ENCODE measurements at regions not wholly inside any gene's neighbourhood (a gene's known extent, or its start where the extent isn't known, plus 50 kb on each side); places are given as distances from the start of the nearest gene placed in this dataset.

DNA sequence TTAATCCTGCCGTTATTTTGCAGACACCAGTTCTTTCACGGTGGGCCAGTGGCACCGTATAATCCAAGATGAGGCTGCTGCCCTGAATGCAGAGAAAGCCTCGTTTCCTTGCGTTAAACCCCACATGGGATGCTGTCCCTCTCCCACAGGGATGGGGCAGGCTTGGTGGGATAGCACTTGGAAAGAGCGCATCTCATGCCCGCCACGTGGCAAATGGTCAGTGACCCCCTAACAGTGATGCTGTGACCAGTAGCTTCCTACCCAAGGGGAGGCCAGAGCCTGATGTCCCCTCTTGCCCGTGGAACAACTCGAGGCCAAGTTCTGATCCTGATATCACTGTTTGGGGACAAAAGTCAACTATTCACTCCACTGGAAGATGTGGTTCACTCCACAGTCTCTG lies 73.3 kb downstream of the RHOB start:
- in situ Hi-C loops (cut with HindIII; ENCODE audit: low pct_unique_long_range_greater_than_20kb, low sequenced_read_pairs): no loop called here
- no peak for DNase-seq (ENCODE audit: low read depth, low spot score)

DNA sequence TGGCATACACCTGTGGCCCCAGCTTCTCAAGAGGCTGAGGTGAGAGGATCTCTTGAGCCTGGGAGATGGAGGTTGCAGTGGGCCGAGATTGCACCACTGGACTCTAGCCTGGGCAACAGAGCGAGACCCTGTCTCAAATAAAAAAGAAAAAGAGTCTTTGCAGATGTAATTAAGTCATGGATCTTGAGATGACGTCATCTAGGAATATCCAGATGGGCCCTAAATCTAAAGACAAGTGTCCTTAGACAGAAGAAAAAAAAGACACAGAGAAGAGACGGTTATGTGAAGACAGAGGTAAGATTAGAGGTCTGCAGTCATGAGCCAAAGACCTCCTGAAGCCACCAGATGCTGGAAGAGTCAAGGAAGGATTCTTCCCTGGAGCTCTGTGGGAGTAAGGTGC lies 74.3 kb downstream of the RHOB start:
- in situ Hi-C loops (cut with HindIII; ENCODE audit: low pct_unique_long_range_greater_than_20kb, low sequenced_read_pairs): no loop called here
- DNase-seq (ENCODE audit: low read depth, low spot score): no peak

DNA sequence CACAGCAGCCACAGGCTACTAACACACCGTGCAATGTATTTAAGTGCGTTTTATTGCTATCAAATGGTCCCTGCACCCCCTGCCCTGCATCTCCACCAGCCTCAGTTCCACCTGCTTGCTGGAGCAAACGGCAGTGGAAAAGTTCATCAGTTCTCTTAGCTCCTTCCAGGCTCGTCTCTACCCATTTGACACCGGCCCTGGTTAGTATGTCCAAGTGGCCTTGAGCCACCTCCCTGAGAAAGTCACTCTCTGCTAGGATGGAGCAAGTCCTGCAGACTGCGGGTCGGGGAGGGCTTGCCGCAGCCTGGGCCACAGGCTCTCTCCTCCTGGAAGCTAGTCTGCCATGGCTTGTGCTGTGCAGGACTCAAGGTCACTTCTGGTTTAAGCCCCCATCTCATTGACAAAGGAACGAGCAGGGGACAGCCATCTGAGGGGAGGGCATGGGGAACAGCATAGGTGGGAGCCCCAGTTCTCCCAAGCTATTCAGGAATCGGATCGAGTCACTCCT lies 74.9 kb downstream of the RHOB start:
- in situ Hi-C loops (cut with HindIII; ENCODE audit: low pct_unique_long_range_greater_than_20kb, low sequenced_read_pairs): no loop called here
- DNase-seq (ENCODE audit: low read depth, low spot score): no peak

DNA sequence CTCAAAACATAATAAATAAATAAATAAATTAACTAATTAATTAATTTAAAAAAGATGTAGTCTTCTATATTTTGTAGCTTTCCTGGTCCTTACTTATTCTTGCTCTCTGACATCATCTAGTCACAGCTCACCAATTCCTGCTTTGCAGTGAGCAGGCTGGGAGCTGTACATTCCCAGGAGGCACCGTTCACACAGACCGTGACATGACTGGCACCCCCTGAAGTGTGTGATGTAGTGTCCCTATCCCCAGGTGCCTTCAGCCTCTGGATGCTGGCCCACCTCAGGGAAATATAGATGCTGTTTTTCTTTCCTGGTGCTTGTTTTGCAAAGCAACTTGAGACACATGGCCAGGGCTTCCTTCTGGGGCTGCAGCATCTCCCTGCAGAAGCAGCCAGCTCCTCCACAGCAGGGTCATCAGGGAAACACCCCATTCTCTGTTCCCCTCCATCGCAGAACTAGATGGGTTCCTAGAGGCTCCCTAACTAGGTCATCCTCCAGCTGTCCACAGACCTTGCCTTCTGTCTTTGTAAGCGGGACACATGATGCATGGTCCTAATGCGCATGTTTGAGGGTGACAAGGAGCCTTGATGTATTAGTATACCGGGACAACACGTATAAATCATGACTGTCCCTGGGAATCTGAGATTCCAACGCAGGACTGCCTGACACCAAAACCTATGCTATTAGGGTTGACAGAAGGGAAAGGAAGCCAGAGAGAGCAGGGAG lies 76.4 kb downstream of the RHOB start:
- in situ Hi-C loops (cut with HindIII; ENCODE audit: low pct_unique_long_range_greater_than_20kb, low sequenced_read_pairs): no loop called here
- no peak for DNase-seq (ENCODE audit: low read depth, low spot score)

DNA sequence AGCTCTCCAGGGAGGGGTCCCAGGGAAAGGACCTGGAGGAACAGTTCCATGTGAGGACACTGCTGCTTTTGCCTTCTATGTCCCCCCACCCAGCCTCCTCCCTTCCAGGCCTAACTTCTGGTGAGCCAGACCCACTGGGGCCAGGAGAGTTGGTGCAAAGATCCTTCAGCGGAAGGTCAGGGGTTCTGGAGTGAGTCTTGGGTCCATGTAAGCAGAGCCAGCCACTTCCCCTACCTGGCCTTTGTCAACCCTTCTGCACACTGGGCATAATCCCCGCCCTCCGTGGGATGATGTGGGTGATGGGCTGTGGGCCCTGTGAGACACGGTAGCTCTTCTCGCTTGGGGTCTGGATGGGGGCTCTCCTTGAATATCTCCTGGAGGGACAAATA lies 76.9 kb downstream of the RHOB start:
- DNase-seq (ENCODE audit: low read depth, low spot score): no peak
- in situ Hi-C loops (cut with HindIII; ENCODE audit: low pct_unique_long_range_greater_than_20kb, low sequenced_read_pairs): no loop called here

DNA sequence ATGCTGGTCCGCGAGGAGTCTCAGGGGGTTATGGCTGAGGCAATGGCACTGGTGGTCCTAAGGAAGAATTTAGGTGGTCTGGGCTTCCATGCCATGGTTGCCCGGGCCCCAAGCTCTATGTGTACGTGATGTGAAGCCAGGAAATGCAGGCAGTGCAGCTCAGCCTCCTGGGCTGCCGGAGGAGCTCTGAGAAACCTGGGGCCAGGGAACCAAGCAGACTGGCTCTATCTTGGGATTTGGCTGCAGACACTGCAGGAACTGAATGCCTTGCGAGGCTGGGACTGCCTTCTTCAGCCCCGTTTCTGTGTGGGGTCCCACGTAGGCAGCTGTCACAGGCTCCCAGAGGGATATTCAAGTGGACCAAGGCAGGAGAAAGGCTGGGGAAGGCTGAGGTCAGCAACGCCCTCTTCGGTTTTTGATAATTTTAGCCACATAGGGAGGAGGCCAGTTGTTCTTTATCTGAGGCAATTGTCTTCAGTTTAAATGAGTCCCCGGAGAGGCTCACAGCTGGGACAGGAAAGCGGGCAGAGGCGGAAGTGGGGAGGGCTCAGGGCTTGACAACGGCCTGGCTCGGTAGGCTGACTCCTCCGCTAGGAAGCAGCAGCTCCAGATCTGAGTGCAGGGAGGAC lies 77.7 kb downstream of the RHOB start:
- in situ Hi-C loops (cut with HindIII; ENCODE audit: low pct_unique_long_range_greater_than_20kb, low sequenced_read_pairs): no loop called here
- DNase-seq (ENCODE audit: low read depth, low spot score): no peak

DNA sequence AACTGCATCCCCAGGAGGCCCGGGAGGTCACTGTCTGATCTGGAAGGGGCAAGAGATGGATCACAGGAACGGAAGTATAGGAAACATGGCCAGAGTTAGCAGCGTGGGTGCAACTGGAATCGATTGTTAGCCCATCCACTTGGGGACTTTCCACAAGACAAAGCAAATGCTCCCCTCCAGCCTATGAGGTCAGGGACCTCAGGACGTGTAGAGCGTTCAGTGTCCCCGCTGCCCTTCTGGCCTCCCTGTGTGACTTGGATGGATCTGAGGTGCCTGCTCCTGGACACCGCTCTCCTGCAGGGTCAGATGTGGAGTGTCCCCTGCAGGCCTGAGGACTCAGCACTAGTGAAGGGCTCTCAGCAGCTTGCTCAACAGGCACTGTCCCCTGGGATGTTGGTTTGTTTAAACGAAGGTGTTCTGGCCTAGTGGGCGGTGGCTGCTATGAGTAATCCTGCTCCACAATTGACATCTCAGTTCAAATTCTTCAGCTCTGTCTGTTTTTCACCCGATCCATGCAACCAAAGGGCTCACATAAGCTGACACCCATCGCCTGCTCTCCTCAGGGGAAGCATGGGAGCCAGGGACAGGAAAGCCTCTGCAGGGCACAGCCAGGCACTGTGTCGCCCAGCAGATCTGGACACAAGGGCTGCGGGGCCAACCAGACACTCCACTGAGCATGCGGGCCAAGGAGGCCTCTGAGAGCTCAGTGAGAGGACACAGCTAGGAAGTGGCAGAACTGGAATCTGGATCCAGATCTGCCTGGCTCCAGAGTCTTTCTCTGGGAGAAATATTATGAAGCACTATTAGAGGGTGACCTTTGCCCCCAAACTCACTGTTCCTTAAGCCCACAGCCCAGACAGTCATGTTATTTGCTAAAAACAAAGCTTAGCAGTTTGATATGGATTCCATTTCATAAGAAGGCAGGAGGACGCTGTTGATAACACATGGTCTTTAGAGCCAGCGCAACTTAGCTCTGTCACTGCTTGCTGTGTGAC lies 78.5 kb downstream of the RHOB start:
- in situ Hi-C loops (cut with HindIII; ENCODE audit: low pct_unique_long_range_greater_than_20kb, low sequenced_read_pairs): no loop called here
- no peak for DNase-seq (ENCODE audit: low read depth, low spot score)

DNA sequence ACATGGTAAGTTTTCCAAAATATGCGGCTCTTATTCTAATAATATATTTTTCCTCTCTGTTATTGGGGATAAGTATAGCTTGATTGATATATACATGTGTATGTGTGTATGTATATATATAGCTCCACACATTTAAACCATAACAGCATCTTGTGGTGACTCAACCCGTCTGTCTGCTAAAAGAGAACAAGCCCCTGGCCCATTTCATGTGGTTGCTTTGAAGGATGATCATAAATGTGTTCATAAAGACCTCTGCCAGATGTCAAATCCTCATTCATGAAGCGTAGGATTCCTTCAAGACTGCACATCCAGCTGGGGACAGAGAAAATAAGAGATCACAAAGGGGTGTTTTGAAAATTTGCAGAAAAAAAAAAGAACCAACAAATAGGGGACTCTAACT lies 79.3 kb downstream of the RHOB start:
- DNase-seq (ENCODE audit: low read depth, low spot score): no peak
- in situ Hi-C loops (cut with HindIII; ENCODE audit: low pct_unique_long_range_greater_than_20kb, low sequenced_read_pairs): no loop called here

DNA sequence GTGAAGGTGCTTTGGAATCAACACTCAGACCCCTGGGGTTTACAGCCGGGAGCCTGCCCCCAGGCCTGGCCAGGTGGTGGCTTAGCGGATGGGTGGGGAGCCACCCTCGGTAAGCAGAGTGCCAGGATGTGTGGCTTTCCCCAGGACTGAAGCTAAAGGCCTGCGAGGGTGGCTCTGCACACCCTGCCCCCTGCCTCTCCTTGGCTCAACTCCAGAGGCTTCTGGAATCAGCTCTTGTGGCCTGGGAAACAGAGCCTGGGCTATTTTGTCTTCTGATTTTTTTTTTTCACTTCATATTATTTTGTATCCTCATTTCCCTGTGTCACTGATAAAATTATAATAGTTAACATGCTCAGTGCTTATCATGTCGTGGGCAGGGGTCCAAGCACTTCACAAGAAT lies 79.8 kb downstream of the RHOB start:
- in situ Hi-C loops (cut with HindIII; ENCODE audit: low pct_unique_long_range_greater_than_20kb, low sequenced_read_pairs): no loop called here

DNA sequence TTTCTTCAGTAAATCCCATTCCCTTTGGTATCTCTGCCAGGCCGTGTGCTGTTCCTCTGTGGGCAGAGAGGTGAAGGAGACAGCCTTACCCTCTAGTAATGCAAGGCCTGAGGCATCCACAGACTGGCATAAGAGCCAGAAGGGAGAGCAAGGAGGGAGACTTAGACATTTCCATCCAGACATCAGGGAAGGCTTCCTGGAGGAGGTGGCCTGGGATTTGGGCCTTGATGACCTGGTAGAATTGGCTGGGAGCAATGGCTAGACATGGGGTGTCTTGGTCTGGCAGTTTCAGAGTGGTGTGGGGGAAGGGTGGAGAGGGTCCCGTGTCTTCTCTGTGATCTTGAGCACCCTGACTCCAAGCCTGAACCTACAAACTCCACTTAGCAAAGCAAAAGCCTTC lies 81.8 kb downstream of the RHOB start:
- no peak for DNase-seq (ENCODE audit: low read depth, low spot score)
- in situ Hi-C loops (cut with HindIII; ENCODE audit: low pct_unique_long_range_greater_than_20kb, low sequenced_read_pairs): no loop called here

More for the DNA sequence above, 79.8 kb downstream of the RHOB start:
- no peak for DNase-seq (ENCODE audit: low read depth, low spot score)

DNA sequence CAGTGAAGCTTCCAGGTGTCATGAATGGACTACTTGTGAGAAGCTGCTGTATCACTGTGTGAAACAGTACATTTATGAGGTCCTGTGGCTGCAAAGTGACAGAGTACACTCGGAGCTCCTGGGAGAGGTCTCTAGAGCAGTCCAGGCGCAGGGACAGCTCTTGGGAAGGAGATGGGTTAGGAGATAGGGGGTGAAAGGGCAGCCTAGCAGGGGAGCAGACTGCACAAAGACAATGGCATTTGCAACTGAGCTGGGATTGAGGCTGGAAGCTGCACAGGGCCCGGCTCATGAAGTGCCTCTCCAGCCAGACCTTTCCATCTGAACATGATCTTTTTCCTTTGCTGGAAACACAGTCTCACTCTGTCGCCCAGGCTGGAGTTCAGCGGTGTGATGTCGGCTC lies 83.6 kb downstream of the RHOB start:
- in situ Hi-C loops (cut with HindIII; ENCODE audit: low pct_unique_long_range_greater_than_20kb, low sequenced_read_pairs): no loop called here
- no peak for DNase-seq (ENCODE audit: low read depth, low spot score)

DNA sequence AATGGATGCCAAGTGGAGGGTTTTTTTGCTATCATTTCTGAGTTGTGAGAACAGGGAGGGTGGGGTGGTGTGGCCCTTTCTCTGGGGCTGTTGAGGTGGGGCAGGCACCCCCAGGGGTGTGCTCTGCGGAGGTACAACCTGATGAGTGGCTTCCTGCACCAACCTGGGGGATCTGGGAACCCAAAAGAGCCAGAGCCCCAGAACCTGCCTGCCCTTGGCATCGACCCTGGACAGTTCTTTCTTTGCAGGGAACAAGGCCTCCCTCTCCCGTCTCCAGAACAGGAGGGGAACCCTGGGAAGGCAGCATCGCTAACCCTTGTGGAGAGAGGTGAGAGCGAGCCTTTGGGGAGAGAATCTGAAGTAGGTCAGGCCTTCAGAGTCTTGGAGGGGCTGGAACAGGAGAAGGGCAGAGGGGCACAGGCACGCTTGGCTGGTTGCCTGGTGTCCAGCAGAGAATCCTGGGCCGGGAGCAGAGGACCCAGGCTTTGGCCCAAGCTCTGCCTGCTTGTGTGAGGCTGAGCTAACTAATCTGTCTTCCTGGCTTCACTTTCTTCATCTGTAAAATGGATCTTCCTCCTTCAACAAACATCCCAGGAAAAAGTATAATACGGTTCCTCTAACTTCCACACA lies 84.9 kb downstream of the RHOB start:
- no peak for DNase-seq (ENCODE audit: low read depth, low spot score)
- in situ Hi-C loops (cut with HindIII; ENCODE audit: low pct_unique_long_range_greater_than_20kb, low sequenced_read_pairs): no loop called here

DNA sequence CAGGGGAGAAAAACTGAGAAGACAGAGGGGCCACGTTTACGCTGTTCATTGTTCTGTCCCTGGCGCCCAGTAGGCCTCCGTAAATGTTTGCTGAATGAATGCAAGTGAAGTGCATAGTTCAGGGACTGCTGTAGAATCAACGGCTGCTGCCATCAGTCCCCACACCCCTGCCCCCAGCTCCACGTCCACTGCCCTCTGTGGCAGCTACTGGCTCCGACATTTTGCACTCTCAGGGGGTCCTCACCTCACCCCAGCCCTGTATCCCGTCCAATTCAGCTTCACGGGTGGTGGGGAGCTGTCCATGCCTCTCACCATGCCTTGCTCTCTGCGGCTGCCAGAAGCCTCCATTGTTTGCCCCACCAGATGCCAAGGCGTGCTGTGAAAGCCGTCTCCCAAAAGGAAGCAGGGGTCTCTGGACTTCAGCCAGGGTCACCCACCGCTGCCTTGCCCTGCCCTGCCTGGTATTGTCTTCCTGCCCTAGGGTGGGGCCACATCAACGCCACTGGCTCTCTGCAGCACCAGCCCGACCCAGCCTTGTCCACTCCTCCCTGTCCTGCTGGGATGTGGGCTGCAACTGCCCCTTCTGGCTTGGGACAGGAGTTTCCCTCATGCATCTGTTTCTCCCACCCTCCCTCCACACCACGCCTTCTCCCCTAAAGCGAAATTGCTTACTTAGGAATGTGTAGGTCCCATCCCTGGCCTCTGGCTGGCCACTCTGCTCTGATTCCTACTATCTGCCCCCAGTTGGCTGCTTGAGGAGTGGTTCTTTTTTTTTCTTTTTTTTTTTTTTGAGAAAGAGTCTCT lies 86.0 kb downstream of the RHOB start:
- in situ Hi-C loops (cut with HindIII; ENCODE audit: low pct_unique_long_range_greater_than_20kb, low sequenced_read_pairs): no loop called here
- DNase-seq (ENCODE audit: low read depth, low spot score): no peak

DNA sequence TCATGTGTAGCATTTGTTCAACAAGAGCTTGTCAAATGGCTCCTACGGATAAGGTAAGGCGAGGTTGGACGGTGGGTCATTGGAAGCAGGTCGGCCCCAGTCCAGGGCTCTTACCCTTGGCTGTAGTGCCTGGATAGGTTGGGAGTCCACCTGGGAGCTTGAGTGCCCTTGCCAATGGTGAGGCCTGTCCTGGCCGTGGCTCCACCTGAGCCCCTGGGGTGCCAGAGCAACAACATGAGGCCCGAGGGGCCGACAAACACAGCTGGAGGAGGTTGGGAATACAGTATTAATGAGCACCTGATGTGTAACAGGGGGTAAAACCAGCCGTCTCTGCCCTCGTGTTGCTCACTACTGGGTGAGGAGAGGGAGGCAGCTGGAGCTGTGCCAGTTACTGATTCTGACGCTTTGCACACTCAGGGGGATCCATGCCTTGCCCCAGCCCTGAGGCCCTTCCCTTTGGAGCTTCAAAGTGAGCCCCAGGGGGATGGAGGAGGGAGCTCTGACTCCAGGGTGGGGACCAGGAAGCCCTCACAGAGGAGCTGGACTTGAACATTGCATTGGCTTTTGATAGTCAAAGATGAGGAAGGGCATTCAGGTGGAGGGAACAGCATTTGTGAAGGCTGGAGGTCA lies 87.2 kb downstream of the RHOB start:
- in situ Hi-C loops (cut with HindIII; ENCODE audit: low pct_unique_long_range_greater_than_20kb, low sequenced_read_pairs): no loop called here
- DNase-seq (ENCODE audit: low read depth, low spot score): no peak

DNA sequence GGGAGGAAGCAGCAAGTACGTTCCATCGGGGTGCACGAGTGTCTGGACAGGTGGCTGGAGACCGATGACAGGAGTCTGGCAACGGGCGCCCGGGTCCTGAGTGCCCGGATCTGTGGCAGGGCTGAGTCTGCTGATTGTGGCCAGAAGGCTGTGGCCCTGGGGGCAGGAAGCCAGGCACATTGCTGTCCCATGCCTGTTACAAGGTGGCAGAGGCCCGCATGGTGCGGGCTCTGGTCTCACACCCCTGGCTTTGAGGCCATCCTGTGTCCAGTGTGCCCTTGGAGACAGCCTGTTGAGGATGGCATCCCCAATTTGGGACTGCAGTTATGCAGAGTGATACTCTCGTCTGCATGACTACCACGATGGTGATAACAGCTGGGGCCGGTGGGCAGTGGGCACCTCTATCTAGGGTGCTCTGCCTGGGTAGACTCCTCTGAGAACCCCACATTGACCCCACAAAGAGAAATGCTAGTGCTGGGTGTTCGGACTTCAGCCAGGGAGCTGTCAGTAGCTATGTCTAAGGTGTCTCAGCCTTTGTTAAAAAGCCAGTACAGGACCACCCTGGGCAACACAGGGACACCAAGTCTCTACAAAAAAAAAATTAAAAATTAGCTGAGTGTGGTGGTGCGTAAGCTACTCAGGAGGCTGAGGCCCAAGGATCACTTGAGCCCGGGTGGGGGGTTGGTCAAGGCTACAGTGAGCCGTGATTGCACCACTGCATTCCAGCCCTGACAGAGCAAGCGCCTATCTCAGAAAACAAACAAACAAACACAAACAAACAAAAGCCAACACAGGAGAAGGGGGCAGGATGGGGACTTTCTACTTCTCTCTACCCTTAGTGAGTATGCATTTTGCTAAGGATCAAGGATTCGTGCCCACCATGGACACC lies 88.3 kb downstream of the RHOB start:
- in situ Hi-C loops (cut with HindIII; ENCODE audit: low pct_unique_long_range_greater_than_20kb, low sequenced_read_pairs): no loop called here
- DNase-seq (ENCODE audit: low read depth, low spot score): no peak
